ENCODE measurements at regions not wholly inside any gene's neighbourhood (a gene's known extent, or its start where the extent isn't known, plus 50 kb on each side); places are given as distances from the start of the nearest gene placed in this dataset.

- DNase-seq (ENCODE audit: low read depth) = no peak
- no peak overlapping the region for H3K4me3 ChIP-seq (ENCODE audit: low read depth, low read length)
- no peak for TF ChIP-seq CTCF (conservative IDR thresholded peaks at IDR 0.05; ENCODE audit: low read depth, low read length)
These were observed 836.8 kb upstream of the LCORL start for GRCh38 chr4:18858229-18858922.

GRCh38 chr4:18850867-18851266 is 829.3 kb upstream of the LCORL start:
- no peak for TF ChIP-seq CTCF (conservative IDR thresholded peaks at IDR 0.05; ENCODE audit: low read depth, low read length)
- no peak for DNase-seq (ENCODE audit: low read depth)
- no peak overlapping the region for H3K4me3 ChIP-seq (ENCODE audit: low read depth, low read length)

GRCh38 chr4:18847249-18847890 is 825.8 kb upstream of the LCORL start:
- no peak for TF ChIP-seq CTCF (conservative IDR thresholded peaks at IDR 0.05; ENCODE audit: low read depth, low read length)
- H3K4me3 ChIP-seq (ENCODE audit: low read depth, low read length) = no peak overlapping the region
- DNase-seq (ENCODE audit: low read depth) = no peak

- no peak overlapping the region for H3K4me3 ChIP-seq (ENCODE audit: low read depth, low read length)
- TF ChIP-seq CTCF (conservative IDR thresholded peaks at IDR 0.05; ENCODE audit: low read depth, low read length) = no peak
- DNase-seq (ENCODE audit: low read depth) = no peak
These were observed 824.8 kb upstream of the LCORL start for GRCh38 chr4:18846313-18846712.

- peak; percentile 35 for DNase-seq (ENCODE audit: low read depth)
- no peak for TF ChIP-seq CTCF (conservative IDR thresholded peaks at IDR 0.05; ENCODE audit: low read depth, low read length)
- H3K4me3 ChIP-seq (ENCODE audit: low read depth, low read length) = no peak overlapping the region
These were observed 823.2 kb upstream of the LCORL start for GRCh38 chr4:18844726-18845125.

GRCh38 chr4:18842431-18842830 is 820.9 kb upstream of the LCORL start:
- H3K4me3 ChIP-seq (ENCODE audit: low read depth, low read length) = no peak overlapping the region
- TF ChIP-seq CTCF (conservative IDR thresholded peaks at IDR 0.05; ENCODE audit: low read depth, low read length) = no peak

DNA sequence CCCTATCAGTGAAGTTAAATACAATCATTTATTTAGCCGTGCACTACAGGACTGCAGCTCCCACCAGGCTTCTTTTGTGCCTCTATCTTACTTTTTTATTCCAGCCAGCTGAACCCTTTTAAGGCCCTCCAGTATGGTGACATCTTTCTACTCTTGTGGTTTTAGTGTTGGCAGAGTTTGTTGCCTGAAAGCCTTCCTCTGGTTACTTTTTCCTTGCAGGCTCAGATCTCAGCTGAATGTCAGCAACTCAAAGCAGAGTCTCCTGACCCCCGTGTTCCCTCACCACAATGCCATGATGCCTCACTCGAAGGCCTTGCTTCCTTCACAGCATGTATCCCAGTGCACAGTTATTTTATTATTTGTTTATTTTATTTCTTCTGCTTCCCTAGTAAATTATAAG is 818.9 kb upstream of the LCORL start:
- no peak for DNase-seq (ENCODE audit: low read depth)
- H3K4me3 ChIP-seq (ENCODE audit: low read depth, low read length) = no peak overlapping the region
- TF ChIP-seq CTCF (conservative IDR thresholded peaks at IDR 0.05; ENCODE audit: low read depth, low read length) = no peak

More at GRCh38 chr4:18842431-18842830, 820.9 kb upstream of the LCORL start:
- no peak for DNase-seq (ENCODE audit: low read depth)
